H9 (cell line): ENCODE measurements at regions not wholly inside any gene's neighbourhood (a gene's known extent, or its start where the extent isn't known, plus 50 kb on each side); places are given as distances from the start of the nearest gene placed in this dataset.

ENCODE experiments used
- DNase-seq: peaks from one replicate; pipeline ENCODE4 v3.0.0-alpha.2; 2017
- H2AFZ ChIP-seq: one replicate; pipeline ENCODE4 v1.6.1; 2013; ENCODE audit warnings: mild to moderate bottlenecking, low read length, control low read depth, moderate library complexity
- H2AK5ac ChIP-seq: 2 replicates; pipeline ENCODE4 v1.6.1; 2013; ENCODE audit warnings: low read length, control low read depth, mixed read lengths; ENCODE audit not compliant: insufficient read length
- H2BK120ac ChIP-seq: one replicate; pipeline ENCODE4 v1.6.1; 2013; ENCODE audit warnings: low read depth, mild to moderate bottlenecking, low read length, control low read depth, inconsistent platforms; ENCODE audit not compliant: poor library complexity, severe bottlenecking
- H2BK12ac ChIP-seq: 2 replicates; pipeline ENCODE4 v1.6.1; 2013; ENCODE audit warnings: low read length, control low read depth, mixed read lengths, low read depth; ENCODE audit not compliant: insufficient read length
- H2BK15ac ChIP-seq: 2 replicates; pipeline ENCODE4 v1.6.1; 2013; ENCODE audit warnings: low read depth, low read length, control low read depth
- H2BK20ac ChIP-seq: one replicate; pipeline ENCODE4 v1.6.1; 2013; ENCODE audit warnings: low read depth, mild to moderate bottlenecking, low read length, control low read depth, inconsistent platforms; ENCODE audit not compliant: poor library complexity, severe bottlenecking
- H2BK5ac ChIP-seq: 2 replicates; pipeline ENCODE4 v1.6.1; 2013; ENCODE audit warnings: low read length, control low read depth, mixed read lengths; ENCODE audit not compliant: insufficient read length
- H3K14ac ChIP-seq: 2 replicates; pipeline ENCODE4 v1.6.1; 2013; ENCODE audit warnings: low read length, control low read depth; ENCODE audit not compliant: insufficient read depth
- H3K18ac ChIP-seq: 2 replicates; pipeline ENCODE4 v1.6.1; 2013; ENCODE audit warnings: low read depth, mild to moderate bottlenecking, mixed read lengths, low read length, control low read depth; ENCODE audit not compliant: insufficient read length
- H3K23ac ChIP-seq: 2 replicates; pipeline ENCODE4 v1.6.1; 2013; ENCODE audit warnings: low read length, control low read depth, mixed read lengths, low read depth; ENCODE audit not compliant: insufficient read length
- H3K23me2 ChIP-seq: 2 replicates; pipeline ENCODE4 v1.6.1; 2013; ENCODE audit warnings: low read depth, mild to moderate bottlenecking, mixed read lengths, low read length, control low read depth; ENCODE audit not compliant: insufficient read length, poor library complexity, severe bottlenecking
- H3K27ac ChIP-seq: 2 replicates; pipeline ENCODE4 v1.5.1; 2013; ENCODE audit warnings: low read length, control low read depth, mixed read lengths, low read depth; ENCODE audit not compliant: insufficient read length
- H3K27me3 ChIP-seq: 2 replicates; pipeline ENCODE4 v1.6.1; 2013; ENCODE audit warnings: low read length, control low read depth, inconsistent platforms; ENCODE audit not compliant: insufficient read depth
- H3K4ac ChIP-seq: 2 replicates; pipeline ENCODE4 v1.6.1; 2013; ENCODE audit warnings: low read depth, mild to moderate bottlenecking, control low read depth, inconsistent platforms, low read length, moderate library complexity
- H3K4me1 ChIP-seq: 2 replicates; pipeline ENCODE4 v1.6.1; 2013; ENCODE audit warnings: low read length, control low read depth, inconsistent platforms; ENCODE audit not compliant: insufficient read depth
- H3K4me2 ChIP-seq: 2 replicates; pipeline ENCODE4 v1.6.1; 2013; ENCODE audit warnings: low read length, control low read depth, mixed read lengths; ENCODE audit not compliant: insufficient read length, insufficient read depth
- H3K56ac ChIP-seq: 2 replicates; pipeline ENCODE4 v1.6.1; 2013; ENCODE audit warnings: low read depth, mild to moderate bottlenecking, mixed read lengths, low read length, control low read depth; ENCODE audit not compliant: insufficient read length
- H3K79me1 ChIP-seq: 2 replicates; pipeline ENCODE4 v1.6.1; 2013; ENCODE audit warnings: low read depth, mild to moderate bottlenecking, moderate library complexity, low read length, control low read depth, inconsistent platforms; ENCODE audit not compliant: insufficient read depth, poor library complexity, severe bottlenecking
- H3K79me2 ChIP-seq: 2 replicates; pipeline ENCODE4 v1.6.1; 2013; ENCODE audit warnings: low read length, control low read depth, inconsistent platforms; ENCODE audit not compliant: insufficient read depth
- H3K9ac ChIP-seq: 2 replicates; pipeline ENCODE4 v1.6.1; 2013; ENCODE audit warnings: low read length, control low read depth, mixed read lengths; ENCODE audit not compliant: insufficient read length; ENCODE audit errors: extremely low read depth
- H3K9me3 ChIP-seq: one replicate; pipeline ENCODE4 v1.6.1; 2013; ENCODE audit warnings: low read depth, low read length, inconsistent platforms; ENCODE audit not compliant: control insufficient read depth
- H3T11ph ChIP-seq: one replicate; pipeline ENCODE4 v1.6.1; 2013; ENCODE audit warnings: mild to moderate bottlenecking, low read length, control low read depth, inconsistent platforms
- H4K20me1 ChIP-seq: one replicate; pipeline ENCODE4 v1.6.1; 2013; ENCODE audit not compliant: control insufficient read depth, insufficient read length, insufficient read depth
- H4K5ac ChIP-seq: 2 replicates; pipeline ENCODE4 v1.6.1; 2013; ENCODE audit warnings: low read depth, mild to moderate bottlenecking, mixed read lengths, low read length, control low read depth; ENCODE audit not compliant: insufficient read length
- H4K8ac ChIP-seq: replicated peaks from 2 replicates; pipeline ENCODE4 v1.6.1; 2013; ENCODE audit warnings: low read length, control low read depth, mixed read lengths, low read depth; ENCODE audit not compliant: insufficient read length
- H4K91ac ChIP-seq: 2 replicates; pipeline ENCODE4 v1.6.1; 2013; ENCODE audit warnings: low read depth, mild to moderate bottlenecking, moderate library complexity, mixed read lengths, low read length, control low read depth; ENCODE audit not compliant: insufficient read length
- H3K27ac Mint-ChIP-seq, 3 experiments: 2 replicates in 2 of 3; 3 replicates in 1 of 3; pipeline ENCODE4 v1.8.0; 2020 to 2021; ENCODE audit warnings: mixed read lengths in 3 of 3, mild to moderate bottlenecking in 1 of 3, moderate library complexity in 1 of 3
- H3K27me3 Mint-ChIP-seq: 2 replicates; pipeline ENCODE4 v1.8.0; 2021; ENCODE audit warnings: low read depth, mild to moderate bottlenecking, moderate library complexity, mixed read lengths
- H3K36me3 Mint-ChIP-seq, 3 experiments: 2 replicates in 2 of 3; 3 replicates in 1 of 3; pipeline ENCODE4 v1.8.0; 2020 to 2021; ENCODE audit warnings: low read depth in 3 of 3, mixed read lengths in 3 of 3; ENCODE audit not compliant: insufficient read depth in 1 of 3
- H3K4me1 Mint-ChIP-seq, 2 experiments: 2 replicates each; pipeline ENCODE4 v1.8.0; 2020; ENCODE audit warnings: mixed read lengths in 2 of 2
- H3K4me3 Mint-ChIP-seq, 2 experiments: 2 replicates in 1 of 2; 3 replicates in 1 of 2; pipeline ENCODE4 v1.8.0; 2020 to 2021; ENCODE audit warnings: mild to moderate bottlenecking in 2 of 2, mixed read lengths in 2 of 2, moderate library complexity in 1 of 2
- H3K9me3 Mint-ChIP-seq, 2 experiments: 2 replicates in 1 of 2; 3 replicates in 1 of 2; pipeline ENCODE4 v1.8.0; 2020; ENCODE audit warnings: mild to moderate bottlenecking in 2 of 2, mixed read lengths in 2 of 2, moderate library complexity in 1 of 2
- CTCF ChIP-seq: fragments of 200-600 bp; sonication (generic); conservative IDR thresholded peaks from 3 replicates; pipeline ENCODE4 v1.8.0; 2021; ENCODE audit warnings: antibody characterized with exemption, mild to moderate bottlenecking
- WGBS: extraction: QIAGEN DNeasy Blood & Tissue Kit; methylation state at CpG from one replicate; pipeline ENCODE4 v1.1.7; 2013; ENCODE audit warnings: missing lambda C conversion rate, low lambda C conversion rate, mixed read lengths; ENCODE audit not compliant: insufficient read length; ENCODE audit errors: extremely low coverage; 5-methylcytosine and 5-hydroxymethylcytosine counted together

GRCh38 chr10:21048068-21048467, 151.0 kb upstream of the NEBL start:
- H2BK12ac ChIP-seq = no peak overlapping the region
- H3K79me2 ChIP-seq = no peaks in the 10 kb centered on the region
- no peak overlapping the region for H2BK15ac ChIP-seq
- H3K23me2 ChIP-seq = no peaks in the 10 kb centered on the region
- H3K4me1 ChIP-seq = no peaks in the 10 kb centered on the region
- H3K14ac ChIP-seq = no peak overlapping the region
- Mint-ChIP-seq H3K4me1 (peaks cover 1 to 4% of the 10 kb centered on the region in 2 experiments), H3K36me3 (peaks cover 0 to 6% (median 4%) of the 10 kb centered on the region in 3 experiments; a peak in 3 of 7 replicates), H3K27me3 (no peaks in the 10 kb centered on the region), H3K27ac (no peak overlapping the region; a peak in 1 of 7 replicates), H3K9me3 (peaks cover 4 to 7% of the 10 kb centered on the region in 2 experiments; a peak in 3 of 5 replicates), H3K4me3 (no peak overlapping the region)
- H3K4ac ChIP-seq = no peak overlapping the region
- no peak overlapping the region for H3K9ac ChIP-seq
- H2BK5ac ChIP-seq = no peak overlapping the region
- no peak overlapping the region for H3K4me2 ChIP-seq
- no peak overlapping the region for H2BK120ac ChIP-seq
- H2AK5ac ChIP-seq = no peak overlapping the region
- H3K23ac ChIP-seq = no peak overlapping the region
- no peak overlapping the region for H4K91ac ChIP-seq
- no CpG with 5 or more reads among the region's 6 CpGs for WGBS
- no peak overlapping the region for H3K27ac ChIP-seq
- no peak for DNase-seq
- no peak overlapping the region for H3T11ph ChIP-seq
- H4K8ac ChIP-seq = no peak overlapping the region
- H3K18ac ChIP-seq = no peak overlapping the region
- no peaks in the 10 kb centered on the region for H4K20me1 ChIP-seq
- no peak overlapping the region for H4K5ac ChIP-seq
- no peaks in the 10 kb centered on the region for H3K27me3 ChIP-seq
- H2BK20ac ChIP-seq = no peak overlapping the region
- no peaks in the 10 kb centered on the region for H3K79me1 ChIP-seq
- H3K56ac ChIP-seq = no peak overlapping the region
- no peak for TF ChIP-seq CTCF
- H2AFZ ChIP-seq = no peak overlapping the region
- H3K9me3 ChIP-seq = no peaks in the 10 kb centered on the region
